T1000 (cell line): ENCODE measurements at regions not wholly inside any gene's neighbourhood (a gene's known extent, or its start where the extent isn't known, plus 50 kb on each side); places are given as distances from the start of the nearest gene placed in this dataset.
"Not testable (repeated sequence)": the region's sequence is repeated elsewhere in the genome, so short reads cannot be mapped to it uniquely, and the experiment has no call there.

Source experiments
- DNase-seq: peaks from one replicate; lab custom pipeline; 2025; ENCODE audit warnings: mixed read lengths; lab: John Stamatoyannopoulos, UW

DNA sequence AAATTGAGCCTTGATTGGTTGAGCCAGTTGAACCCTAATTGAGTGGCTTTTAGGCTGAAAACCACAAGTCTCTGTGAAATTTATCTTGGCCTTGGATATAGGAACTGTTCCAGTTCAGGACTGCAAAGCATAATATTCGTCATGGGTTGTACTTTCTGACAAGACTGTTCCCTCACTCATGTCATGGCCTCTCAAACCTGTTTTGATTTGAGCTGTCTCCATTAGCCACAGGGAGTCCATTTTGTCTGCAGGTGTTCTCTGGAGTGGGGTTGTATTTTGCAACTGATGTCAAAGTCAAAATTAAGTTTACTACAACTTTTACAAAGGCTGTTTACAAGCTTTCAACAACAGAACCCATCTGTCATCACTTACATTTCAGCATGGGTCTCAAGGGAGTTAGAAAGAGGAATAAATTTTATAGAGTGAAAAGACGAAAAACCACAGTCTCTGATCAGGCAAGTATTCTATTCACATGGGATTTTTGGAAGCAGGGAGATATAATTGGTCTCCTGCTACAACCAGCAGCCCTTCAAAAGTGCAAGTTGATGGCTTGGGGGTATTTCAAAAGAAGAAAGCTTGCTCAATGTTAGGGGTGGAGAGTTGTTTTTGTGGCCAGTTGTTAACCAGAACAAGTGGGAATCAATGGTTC lies 1716.3 kb downstream of the C4orf33 start:
- DNase-seq = no peak

DNA sequence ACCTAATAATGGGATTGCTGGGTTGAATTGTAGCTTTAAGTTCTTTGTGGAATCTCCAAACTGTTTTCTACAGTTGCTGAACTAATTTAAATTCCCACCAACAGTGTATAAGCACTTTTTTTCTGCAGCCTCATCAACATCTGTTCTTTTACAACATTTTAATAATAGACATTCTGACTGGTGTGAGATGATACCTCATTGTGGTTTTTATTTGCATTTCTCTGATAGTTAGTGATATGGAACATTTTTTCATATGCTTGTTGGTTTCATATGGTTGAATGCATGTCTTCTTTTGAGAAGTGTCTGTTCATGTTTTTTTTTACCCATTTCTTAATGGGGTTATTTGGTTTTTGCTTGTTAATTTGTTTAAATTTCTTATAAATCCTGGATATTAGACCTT lies 1718.9 kb downstream of the C4orf33 start:
- no peak for DNase-seq

DNA sequence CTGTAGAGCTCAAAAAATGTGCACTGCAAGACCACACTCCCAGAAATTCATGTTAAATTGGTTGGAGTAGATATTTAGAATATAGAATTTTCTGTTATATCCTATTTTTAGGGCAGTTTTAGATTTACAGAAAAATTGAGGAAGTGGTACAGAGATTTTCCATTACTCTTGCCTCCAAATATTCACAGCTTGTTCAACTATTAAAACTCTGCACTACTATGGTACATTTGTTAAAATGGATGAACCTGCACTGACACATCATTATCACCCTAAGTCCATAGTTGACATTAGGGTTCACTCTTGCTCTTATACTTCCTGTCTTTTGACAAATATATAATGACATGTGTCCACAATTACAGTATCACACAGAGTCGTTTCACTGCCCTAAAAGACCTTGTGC lies 1724.5 kb downstream of the C4orf33 start:
- DNase-seq = no peak

DNA sequence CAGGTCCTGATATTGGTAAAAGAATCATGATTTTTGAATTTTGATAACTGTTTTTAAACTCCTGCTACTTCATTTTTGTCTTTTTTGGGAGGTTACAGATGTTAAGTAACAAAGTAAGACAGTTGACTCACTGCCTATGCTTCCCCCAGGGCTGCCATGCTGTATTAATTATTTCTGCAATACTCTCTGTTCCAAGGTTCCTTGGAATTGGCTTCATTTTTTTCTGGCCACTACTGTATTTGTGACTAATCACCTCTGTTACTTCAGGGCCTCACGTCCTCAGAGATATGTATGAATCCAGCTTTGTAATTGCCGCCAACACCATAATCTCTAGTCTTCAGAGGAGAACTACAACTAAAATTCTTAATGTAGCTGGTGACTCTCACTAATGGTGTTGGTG lies 1729.3 kb downstream of the C4orf33 start:
- no peak for DNase-seq

DNA sequence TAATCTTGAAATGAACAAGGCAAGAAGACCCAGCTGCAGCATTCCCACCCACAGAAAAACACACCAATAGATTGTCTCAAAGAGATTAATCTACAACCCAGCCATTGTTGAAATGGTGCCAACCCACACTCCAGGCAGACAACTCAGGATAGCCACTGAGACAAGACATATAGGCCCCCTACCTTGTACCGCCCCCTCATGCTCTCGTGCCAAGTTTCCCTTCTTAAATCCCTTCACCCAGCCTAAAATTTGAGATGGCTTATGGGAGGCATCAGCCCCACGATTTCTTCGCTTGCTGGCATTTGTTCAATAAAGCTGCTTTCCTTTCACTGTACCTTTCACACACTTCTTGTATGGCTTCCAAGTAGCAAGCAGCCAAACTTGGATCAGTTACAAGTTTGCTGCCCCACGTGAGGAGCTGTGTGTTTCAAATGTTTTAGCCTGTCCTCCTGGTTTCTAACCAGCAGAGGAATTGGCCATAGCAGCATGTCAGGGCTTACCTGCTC lies 1754.1 kb downstream of the C4orf33 start:
- no peak for DNase-seq

DNA sequence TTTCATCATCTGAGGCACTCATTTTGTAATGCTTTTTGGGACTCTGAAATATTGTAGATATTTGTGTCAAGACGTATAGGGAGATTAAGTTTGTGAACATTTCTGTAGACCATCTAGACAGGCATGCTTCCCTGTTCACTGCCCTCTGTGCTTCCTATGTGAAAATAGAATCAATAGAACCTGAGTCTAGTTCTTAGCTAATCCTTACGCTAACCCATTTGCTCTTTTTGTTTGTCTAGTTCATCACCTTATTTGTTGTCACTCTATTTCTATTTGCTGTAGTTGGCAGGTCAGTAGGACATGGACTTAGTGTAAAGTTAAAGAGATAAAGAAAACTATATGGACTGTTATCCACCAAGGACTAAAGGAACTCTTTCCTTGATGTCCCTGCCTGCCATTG lies 1755.2 kb downstream of the C4orf33 start:
- no peak for DNase-seq

DNA sequence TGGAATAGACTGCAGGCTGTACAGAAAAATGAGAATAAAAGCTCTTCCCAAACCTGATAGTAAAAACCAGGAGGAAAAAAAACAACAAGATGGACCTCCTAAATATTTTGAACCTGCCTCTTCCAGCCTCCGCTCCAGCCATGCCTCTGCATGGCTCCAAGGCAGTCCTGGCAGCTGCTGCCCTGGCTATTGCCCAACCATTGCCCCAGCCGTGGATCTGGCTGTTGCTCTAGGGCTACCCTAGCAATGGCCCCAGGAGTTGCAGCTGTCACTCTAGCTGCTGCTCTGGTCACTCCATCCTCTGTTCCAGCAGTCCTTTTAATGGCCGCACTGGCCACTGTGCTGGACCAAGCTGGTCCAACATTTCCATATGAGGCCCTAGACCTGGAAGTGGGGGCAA lies 1756.0 kb downstream of the C4orf33 start:
- no peak for DNase-seq

DNA sequence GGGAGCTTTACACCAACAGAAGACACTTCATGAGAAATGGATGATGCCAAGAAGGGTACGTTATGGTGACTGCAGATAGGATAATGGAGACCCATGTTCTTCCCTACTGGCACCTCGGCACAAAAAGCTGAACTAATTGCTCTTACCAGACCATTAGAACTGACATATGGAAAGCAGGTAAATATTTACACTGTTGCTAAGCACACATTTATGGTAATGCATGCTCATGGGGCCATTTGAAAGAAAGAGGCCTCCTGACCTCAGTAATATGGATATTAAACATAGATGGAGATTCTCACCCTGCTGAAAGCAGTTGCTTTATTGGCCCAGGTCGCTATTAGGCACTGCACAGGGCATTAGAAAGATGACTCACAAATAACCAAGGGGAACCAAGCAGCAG lies 1759.6 kb downstream of the C4orf33 start:
- DNase-seq = no peak

DNA sequence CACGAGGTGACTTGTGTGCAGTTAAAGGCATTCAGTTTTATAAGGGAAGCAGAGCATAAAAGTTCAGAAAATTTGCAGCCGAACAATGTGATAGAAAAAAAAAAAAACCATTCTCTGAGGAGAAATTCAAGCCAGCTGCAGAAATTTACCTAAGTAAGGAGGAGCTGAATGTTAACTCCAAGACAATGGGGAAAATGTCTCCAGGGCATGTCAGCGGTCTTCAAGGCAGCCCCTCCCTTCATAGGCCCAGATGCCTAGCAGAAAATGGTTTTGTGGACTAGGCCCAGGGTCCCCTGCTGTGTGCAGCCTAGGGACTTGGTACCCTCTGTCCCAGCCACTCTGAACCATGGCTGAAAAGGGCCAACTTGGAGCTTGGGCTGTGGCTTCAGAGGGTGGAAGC lies 1764.0 kb downstream of the C4orf33 start:
- DNase-seq = no peak

DNA sequence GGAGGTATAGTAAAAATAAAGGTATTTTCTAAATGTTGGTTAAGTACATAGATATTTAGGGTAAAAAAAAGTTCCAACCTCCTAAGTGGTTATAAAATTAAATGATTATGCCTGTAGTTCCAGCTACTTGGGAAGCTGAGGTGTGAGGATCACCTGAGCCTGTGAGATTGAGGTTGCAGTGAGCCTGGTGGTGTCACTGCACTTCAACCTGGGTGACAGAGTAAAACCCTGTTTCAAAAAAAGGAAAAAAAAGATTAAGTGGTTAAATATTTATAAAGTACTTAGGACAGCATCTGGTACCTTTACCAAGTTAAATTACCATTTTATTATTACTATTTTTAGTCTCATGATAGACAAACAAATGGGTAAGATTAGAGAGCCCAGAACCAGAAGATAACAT lies 1801.0 kb downstream of the C4orf33 start:
- DNase-seq = no peak

DNA sequence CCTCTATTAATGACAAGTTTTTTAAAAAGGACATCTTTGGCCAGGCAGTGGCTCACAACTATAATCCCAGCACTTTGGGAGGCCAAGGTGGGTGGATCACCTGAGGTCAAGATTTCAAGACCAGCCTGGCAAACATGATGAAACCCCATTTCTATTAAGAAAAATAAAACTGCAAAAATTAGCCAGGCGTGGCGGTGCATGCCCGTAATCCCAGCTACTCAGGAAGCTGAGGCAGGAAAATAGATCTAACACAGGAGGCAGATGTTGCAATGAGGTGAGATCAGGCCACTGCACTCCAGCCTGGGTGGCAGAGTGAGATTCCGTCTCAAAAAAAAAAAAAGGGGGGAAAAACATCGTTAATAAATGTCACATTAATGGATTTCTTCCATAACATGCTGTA lies 1805.4 kb downstream of the C4orf33 start:
- DNase-seq = no peak

DNA sequence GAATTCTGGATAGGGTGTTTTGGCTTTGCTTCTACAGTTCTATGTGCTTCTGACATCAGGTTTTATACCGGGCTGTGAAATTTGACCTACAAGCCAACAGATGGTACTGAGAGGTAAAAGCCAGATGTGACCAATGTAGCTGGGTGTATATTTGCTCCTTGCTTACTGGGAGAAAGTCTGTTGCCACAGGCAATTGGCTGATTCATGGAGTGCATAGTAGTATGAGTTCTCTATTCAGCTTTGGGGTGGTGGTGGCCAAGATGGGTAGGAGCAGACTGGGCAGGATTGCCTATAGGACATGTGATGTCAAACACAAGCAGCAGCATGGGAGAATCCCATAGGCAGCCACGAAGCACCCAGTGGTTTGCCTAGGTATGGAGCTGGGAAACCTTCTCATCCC lies 1827.0 kb downstream of the C4orf33 start:
- no peak for DNase-seq

DNA sequence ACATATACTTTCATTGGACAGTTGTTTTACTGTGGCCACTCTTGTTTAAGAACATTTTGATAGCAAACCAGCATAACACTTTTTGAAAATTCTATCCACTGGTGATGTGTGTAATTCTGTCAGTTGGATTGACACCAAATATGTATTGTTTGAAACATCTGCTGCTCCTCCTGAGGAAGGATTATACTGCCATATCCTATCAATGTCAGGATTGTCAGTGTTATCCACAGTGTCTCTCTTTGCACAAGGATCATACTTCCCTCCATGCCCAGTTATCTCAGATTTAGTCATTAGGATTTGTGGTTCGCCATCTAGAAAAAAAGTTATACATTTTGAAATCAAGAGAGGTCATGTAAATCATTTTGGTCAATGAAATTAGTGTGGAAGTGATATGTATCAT lies 1859.6 kb downstream of the C4orf33 start:
- DNase-seq = no peak

DNA sequence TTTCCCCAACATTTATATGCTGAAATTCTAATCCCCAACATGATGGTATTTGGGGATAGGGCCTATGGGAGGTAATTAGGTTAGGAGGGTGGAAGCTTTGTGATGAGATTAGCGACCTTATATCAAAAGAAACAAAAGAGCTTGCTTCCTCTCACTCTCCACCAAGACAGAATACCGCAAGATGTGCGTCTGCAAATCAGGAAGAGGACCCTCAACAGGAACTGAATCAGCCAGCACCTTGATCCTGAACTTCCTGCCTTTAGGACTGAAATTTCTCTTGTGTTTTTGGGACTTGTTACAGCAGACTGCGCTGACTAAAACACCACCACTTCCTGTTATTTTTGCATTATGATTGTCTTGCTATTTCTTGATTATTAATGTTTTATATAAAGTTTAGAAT lies 1889.4 kb downstream of the C4orf33 start:
- DNase-seq = no peak

DNA sequence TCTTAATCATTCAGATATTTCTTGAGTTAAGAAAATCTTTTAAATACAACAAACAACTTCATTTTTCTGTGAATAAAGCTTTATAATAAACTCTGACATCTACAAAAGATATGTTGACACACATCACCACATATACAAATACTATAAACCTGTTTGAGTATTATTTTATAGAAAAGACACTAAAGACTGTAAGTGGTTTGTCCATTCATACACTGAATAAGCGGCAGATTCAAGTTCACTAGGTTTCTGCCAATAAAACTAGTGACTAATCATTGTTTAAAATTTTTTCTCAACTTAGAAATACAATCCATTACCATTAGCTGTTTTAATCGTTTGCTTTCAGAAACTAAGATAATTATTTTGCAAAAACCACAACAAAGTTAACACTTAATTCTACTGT lies 1900.0 kb downstream of the C4orf33 start:
- DNase-seq = no peak

DNA sequence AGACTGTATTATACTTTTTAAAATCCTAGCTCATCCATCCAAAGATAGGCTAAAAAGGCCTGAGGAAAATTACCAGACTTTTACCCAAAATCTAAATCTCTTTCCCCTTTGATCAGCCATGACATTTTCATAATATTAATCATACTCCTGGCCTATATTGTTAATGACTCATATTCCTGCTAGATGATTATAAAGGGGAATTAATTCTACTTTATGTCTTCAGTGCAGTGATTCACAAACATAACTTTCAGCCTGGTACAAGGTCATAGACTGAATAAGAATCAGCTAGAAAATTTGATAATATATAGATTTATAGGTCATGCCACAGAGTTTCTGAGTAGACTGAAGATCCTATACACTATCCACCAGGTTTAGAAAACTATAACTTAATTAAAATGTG lies 1905.4 kb downstream of the C4orf33 start:
- no peak for DNase-seq

DNA sequence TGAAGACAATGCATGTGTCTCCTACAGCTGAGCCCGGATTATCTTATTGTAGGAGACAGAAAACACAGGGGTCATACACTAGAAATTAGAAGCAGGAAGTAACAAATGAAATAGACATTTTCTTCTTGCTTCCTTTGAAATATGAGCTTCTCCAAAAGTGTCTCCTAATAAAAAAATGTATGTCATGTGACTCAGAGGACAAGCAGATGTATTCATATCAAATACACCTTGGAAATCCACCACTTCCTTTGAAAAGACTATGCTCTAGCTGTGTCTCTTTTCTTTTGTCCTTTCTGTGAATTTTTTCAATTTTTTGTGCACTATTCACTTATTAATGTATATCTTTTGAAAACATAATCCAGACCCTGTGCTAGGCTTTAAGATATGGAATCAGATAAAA lies 1906.2 kb downstream of the C4orf33 start:
- no peak for DNase-seq

DNA sequence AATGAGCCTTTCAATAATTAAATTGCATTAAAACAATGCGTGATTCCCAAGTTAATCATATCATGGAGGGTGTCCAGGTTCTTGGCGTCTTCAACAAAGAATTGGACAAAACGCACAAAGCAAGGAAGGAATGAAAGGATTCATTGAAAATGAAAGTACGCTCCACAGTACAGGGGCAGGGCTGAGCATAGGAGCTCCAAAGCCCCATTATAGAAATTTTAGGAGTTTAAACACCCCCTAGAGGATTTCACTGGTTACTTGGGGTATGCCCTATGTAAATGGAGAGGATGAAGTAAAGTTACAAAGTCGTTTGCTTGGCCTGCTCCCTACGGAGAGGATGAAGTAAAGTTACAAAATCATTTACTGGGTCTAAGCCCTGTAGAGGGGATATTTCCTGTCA lies 1910.4 kb downstream of the C4orf33 start:
- DNase-seq = no peak

DNA sequence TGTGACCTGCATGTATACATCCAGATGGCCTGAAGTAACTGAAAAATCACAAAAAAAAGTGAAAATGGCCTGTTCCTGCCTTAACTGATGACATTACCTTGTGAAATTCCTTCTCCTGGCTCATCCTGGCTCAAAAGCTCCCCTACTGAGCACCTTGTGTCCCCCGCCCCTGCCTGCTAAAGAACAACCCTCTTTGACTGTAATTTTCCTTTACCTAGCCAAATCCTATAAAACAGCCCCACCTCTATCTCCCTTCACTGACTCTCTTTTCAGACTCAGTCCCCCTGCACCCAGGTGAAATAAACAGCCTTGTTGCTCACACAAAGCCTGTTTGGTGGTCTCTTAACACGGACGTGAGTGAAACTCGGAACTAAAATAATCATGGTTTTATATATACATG lies 1916.0 kb downstream of the C4orf33 start:
- not testable (repeated sequence) for DNase-seq

DNA sequence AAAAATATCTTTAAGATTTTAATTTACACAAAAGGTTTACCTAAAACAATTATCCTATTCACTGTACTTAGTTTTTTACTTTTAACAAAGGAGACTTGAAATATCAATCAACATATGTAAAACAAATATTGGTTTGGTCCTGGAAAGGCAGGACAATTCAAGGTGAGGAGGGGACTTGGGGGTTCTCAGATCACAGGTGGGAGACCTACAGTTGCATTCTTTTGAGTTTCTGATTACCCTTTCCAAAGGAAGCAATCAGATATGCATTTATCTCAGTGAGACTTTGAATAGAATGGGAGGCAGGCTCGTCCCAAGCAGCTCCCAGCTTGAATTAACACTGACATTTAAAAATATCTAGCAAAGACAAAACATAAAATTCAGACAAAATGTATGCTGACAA lies 1917.3 kb downstream of the C4orf33 start:
- DNase-seq = no peak

DNA sequence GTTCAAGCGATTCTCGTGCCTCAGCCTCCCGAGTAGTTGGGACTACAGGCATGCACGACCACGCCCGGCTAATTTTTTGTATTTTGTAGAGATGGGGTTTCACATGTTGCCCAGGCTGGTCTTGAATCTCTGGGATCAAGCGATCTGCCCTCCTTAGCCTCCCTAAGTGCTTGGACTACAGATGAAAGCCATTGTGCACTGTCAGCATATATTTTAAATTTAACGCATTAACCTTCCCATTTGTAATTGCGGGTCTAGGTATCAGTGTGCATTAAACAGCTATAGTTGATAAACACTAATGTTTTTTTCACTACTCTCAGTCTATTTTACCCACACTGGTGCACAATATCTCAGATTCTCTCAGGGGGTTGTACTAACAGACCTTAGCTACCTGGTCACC lies 1930.8 kb downstream of the C4orf33 start:
- DNase-seq = no peak

DNA sequence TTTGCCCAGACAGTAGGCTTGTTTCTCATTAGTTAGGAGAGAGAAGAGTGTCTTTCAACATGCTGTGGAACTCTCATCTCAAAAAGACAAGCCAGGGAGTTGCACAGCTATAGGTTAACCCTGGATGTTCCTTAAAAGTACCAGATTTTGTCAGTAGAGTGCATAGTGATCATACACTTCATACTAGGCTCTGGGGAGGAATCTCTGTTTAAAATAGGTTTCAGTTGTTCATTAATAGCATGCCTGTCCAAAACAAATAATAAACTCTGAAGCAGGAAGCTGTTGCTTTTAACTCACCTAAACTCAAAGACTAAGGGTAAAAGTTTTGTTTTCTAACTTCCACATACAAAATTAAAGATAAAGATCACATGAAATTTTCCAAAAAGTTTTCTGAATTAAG lies 1948.4 kb downstream of the C4orf33 start:
- no peak for DNase-seq

DNA sequence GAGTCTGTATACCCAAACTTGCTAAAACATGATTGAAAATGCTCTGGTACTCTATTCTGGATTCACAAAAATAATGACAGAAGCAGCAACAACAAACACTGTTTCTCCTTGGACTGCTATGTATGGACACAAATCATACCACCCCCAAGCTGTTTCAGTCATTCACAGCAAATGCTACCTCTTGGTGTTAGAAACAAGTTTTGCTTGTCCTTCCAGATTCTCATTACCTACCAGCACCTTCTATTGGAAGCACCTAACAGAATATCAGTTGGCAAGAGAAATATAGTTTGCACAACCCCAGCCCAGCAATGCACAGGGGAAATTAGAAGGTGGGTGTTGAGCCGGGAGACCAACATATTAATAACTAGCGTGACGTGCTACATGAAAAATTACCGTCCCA lies 1950.9 kb downstream of the C4orf33 start:
- DNase-seq = no peak

DNA sequence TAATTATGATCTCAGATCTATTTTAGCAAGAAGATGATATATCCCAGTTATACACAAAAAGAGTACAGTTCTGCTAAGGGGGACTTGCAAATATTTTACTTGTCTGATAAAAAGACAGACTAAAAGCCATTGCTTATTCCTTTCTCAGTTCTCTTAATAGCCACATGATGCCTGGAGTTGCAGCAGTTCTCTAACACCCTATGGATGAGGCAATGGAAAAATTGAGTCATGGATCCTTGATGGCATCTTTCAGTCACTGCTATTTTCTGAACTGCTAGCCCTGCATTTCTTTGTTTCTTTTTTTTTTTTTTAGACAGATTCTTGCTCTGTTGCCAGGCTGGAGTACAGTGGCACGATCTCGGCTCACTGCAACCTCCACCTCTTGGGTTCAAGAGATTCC lies 1956.7 kb downstream of the C4orf33 start:
- no peak for DNase-seq
